Liver (tissue), 8 donors: ENCODE measurements at regions not wholly inside any gene's neighbourhood (a gene's known extent, or its start where the extent isn't known, plus 50 kb on each side); places are given as distances from the start of the nearest gene placed in this dataset.

Source experiments
- DNase-seq: peaks from one replicate; pipeline ENCODE4 v3.0.0-alpha.2; 2017; ENCODE audit warnings: low spot score
- H3K27ac ChIP-seq, 2 donors: one replicate each; pipeline ENCODE4 v1.7.0; 2013; ENCODE audit warnings: inconsistent platforms in 2 of 2, low read length in 2 of 2, control low read depth in 1 of 2, low read depth in 1 of 2, mild to moderate bottlenecking in 1 of 2
- H3K27me3 ChIP-seq, 4 donors: one replicate each; pipeline versions ENCODE4 v1.6.1 to v1.7.0; 2013; ENCODE audit warnings: low read length in 3 of 4, inconsistent platforms in 1 of 4, mild to moderate bottlenecking in 1 of 4, moderate library complexity in 1 of 4; ENCODE audit not compliant: control insufficient read depth in 4 of 4, insufficient read depth in 4 of 4
- H3K36me3 ChIP-seq, 4 donors: one replicate each; pipeline versions ENCODE4 v1.6.1 to v1.7.0; 2013; ENCODE audit warnings: low read length in 3 of 4, mild to moderate bottlenecking in 3 of 4, low read depth in 1 of 4, moderate library complexity in 1 of 4; ENCODE audit not compliant: control insufficient read depth in 4 of 4, insufficient read depth in 3 of 4
- H3K4me1 ChIP-seq, 4 donors: one replicate each; pipeline versions ENCODE4 v1.6.1 to v1.7.0; 2013; ENCODE audit warnings: low read length in 3 of 4, mild to moderate bottlenecking in 3 of 4, moderate library complexity in 1 of 4; ENCODE audit not compliant: control insufficient read depth in 4 of 4, insufficient read depth in 4 of 4
- H3K4me3 ChIP-seq, 3 donors: one replicate each; pipeline versions ENCODE4 v1.6.1 to v1.7.0; 2013; ENCODE audit warnings: low read length in 3 of 3, control low read depth in 1 of 3, low read depth in 1 of 3, mild to moderate bottlenecking in 1 of 3
- H3K9ac ChIP-seq, 2 donors: one replicate each; pipeline ENCODE4 v1.7.0; 2013; ENCODE audit warnings: low read length in 2 of 2, mild to moderate bottlenecking in 2 of 2, moderate library complexity in 2 of 2, control low read depth in 1 of 2, low read depth in 1 of 2
- H3K9me3 ChIP-seq, 4 donors: one replicate each; pipeline versions ENCODE4 v1.6.1 to v1.7.0; 2013; ENCODE audit warnings: low read length in 3 of 4; ENCODE audit not compliant: control insufficient read depth in 4 of 4
- ATF3 ChIP-seq: IDR thresholded peaks from 2 replicates; pipeline ENCODE4 v1.6.1; 2016; ENCODE audit warnings: antibody characterized with exemption
- CTCF ChIP-seq: fragments of 150-350 bp; IDR thresholded peaks from 2 replicates; pipeline ENCODE4 v1.5.1; 2017; ENCODE audit warnings: improper control_type of control experiment, low read depth, low read length; ENCODE audit not compliant: missing input control
- EGR1 ChIP-seq, 2 donors: IDR thresholded peaks; 2 replicates each; pipeline ENCODE4 v1.6.1; 2016 to 2018; ENCODE audit warnings: antibody characterized with exemption in 2 of 2, low read depth in 2 of 2
- FOXA1 ChIP-seq: IDR thresholded peaks from 2 replicates; pipeline ENCODE4 v1.6.1; 2016; ENCODE audit warnings: antibody characterized with exemption
- GABPA ChIP-seq, 2 donors: IDR thresholded peaks in 1 of 2; conservative IDR thresholded peaks in 1 of 2; 2 replicates each; pipeline ENCODE4 v1.6.1; 2016; ENCODE audit warnings: antibody characterized with exemption in 2 of 2, mild to moderate bottlenecking in 1 of 2, moderate library complexity in 1 of 2
- HNF4A ChIP-seq, 2 donors: conservative IDR thresholded peaks; 2 replicates each; pipeline ENCODE4 v1.6.1; 2016; ENCODE audit warnings: antibody characterized with exemption in 2 of 2, mild to moderate bottlenecking in 2 of 2
- HNF4G ChIP-seq: IDR thresholded peaks from 2 replicates; pipeline ENCODE4 v1.6.1; 2016; ENCODE audit warnings: antibody characterized with exemption
- JUND ChIP-seq, 2 donors: IDR thresholded peaks; 2 replicates each; pipeline ENCODE4 v1.6.1; 2016; ENCODE audit warnings: antibody characterized with exemption in 2 of 2
- MAX ChIP-seq: IDR thresholded peaks from 2 replicates; pipeline ENCODE4 v1.6.1; 2016; ENCODE audit warnings: antibody characterized with exemption
- NR2F2 ChIP-seq: IDR thresholded peaks from 2 replicates; pipeline ENCODE4 v1.6.1; 2016; ENCODE audit warnings: antibody characterized with exemption
- RAD21 ChIP-seq, 2 donors: IDR thresholded peaks; 2 replicates each; pipeline ENCODE4 v1.6.1; 2016; ENCODE audit warnings: antibody characterized with exemption in 2 of 2, mild to moderate bottlenecking in 2 of 2
- REST ChIP-seq: IDR thresholded peaks from 2 replicates; pipeline ENCODE4 v1.6.1; 2016; ENCODE audit warnings: antibody characterized with exemption, mild to moderate bottlenecking
- RXRA ChIP-seq, 2 donors: IDR thresholded peaks; 2 replicates each; pipeline ENCODE4 v1.6.1; 2017 to 2018; ENCODE audit warnings: antibody characterized with exemption in 2 of 2, mild to moderate bottlenecking in 1 of 2
- TAF1 ChIP-seq: conservative IDR thresholded peaks from 2 replicates; pipeline ENCODE4 v1.6.1; 2016; ENCODE audit warnings: antibody characterized with exemption, mild to moderate bottlenecking
- YY1 ChIP-seq: IDR thresholded peaks from 2 replicates; pipeline ENCODE4 v1.6.1; 2016; ENCODE audit warnings: antibody characterized with exemption, mild to moderate bottlenecking
- ZBTB33 ChIP-seq: IDR thresholded peaks from 2 replicates; pipeline ENCODE4 v1.6.1; 2016; ENCODE audit warnings: antibody characterized with exemption
- WGBS: extraction: QIAGEN DNeasy Blood & Tissue Kit; methylation state at CpG from one replicate; pipeline ENCODE4 v1.1.7; 2013; 5-methylcytosine and 5-hydroxymethylcytosine counted together
- donor health status: healthy.
- donor health status: healthy.
- donor health status: healthy.
- donor health status: healthy.
- donor health status: healthy.

- H3K9me3 ChIP-seq = no peaks in the 10 kb centered on the region
- WGBS = 82% methylated on average over 1 of the region's 1 CpG
- TF ChIP-seq HNF4G = no peak
- no peak for TF ChIP-seq ATF3
- TF ChIP-seq ZBTB33 = no peak
- no peak for TF ChIP-seq FOXA1
- no peak for TF ChIP-seq TAF1
- no peak for TF ChIP-seq RXRA (IDR thresholded peaks at IDR 0.05)
- no peak for TF ChIP-seq YY1
- no peak for TF ChIP-seq REST
- TF ChIP-seq HNF4A (conservative IDR thresholded peaks at IDR 0.05) = no peak
- TF ChIP-seq EGR1 (IDR thresholded peaks at IDR 0.05; ENCODE audit: low read depth in 2 of 2) = no peak
- no peak for TF ChIP-seq GABPA (IDR thresholded peaks at IDR 0.05 in 1 of 2, conservative IDR thresholded peaks at IDR 0.05 in 1 of 2)
- no peak for TF ChIP-seq MAX
- TF ChIP-seq JUND (IDR thresholded peaks at IDR 0.05) = no peak
- TF ChIP-seq CTCF = no peak
- TF ChIP-seq NR2F2 = no peak
- H3K27ac ChIP-seq = no peak overlapping the region
- H3K27me3 ChIP-seq = no peaks in the 10 kb centered on the region
- no peak for DNase-seq
- H3K4me1 ChIP-seq = no peaks in the 10 kb centered on the region
- no peaks in the 10 kb centered on the region for H3K36me3 ChIP-seq
- H3K9ac ChIP-seq = no peak overlapping the region
- H3K4me3 ChIP-seq = no peak overlapping the region
Measured at GRCh38 chr12:70121562-70121961, 121.7 kb upstream of the CNOT2 start.

GRCh38 chr12:70122804-70123203 lies 120.4 kb upstream of the CNOT2 start:
- 76% methylated on average over 5 of the region's 5 CpGs for WGBS
- no peaks in the 10 kb centered on the region for H3K27me3 ChIP-seq
- TF ChIP-seq ZBTB33 = no peak
- TF ChIP-seq CTCF = no peak
- TF ChIP-seq RXRA (IDR thresholded peaks at IDR 0.05) = no peak
- TF ChIP-seq FOXA1 = no peak
- TF ChIP-seq GABPA (IDR thresholded peaks at IDR 0.05 in 1 of 2, conservative IDR thresholded peaks at IDR 0.05 in 1 of 2) = no peak
- no peak for TF ChIP-seq RAD21 (IDR thresholded peaks at IDR 0.05)
- TF ChIP-seq JUND (IDR thresholded peaks at IDR 0.05) = no peak
- TF ChIP-seq ATF3 = no peak

More at GRCh38 chr12:70122804-70123203, 120.4 kb upstream of the CNOT2 start:
- no peak overlapping the region for H3K27ac ChIP-seq
- no peaks in the 10 kb centered on the region for H3K36me3 ChIP-seq
- H3K4me3 ChIP-seq = no peak overlapping the region
- H3K9ac ChIP-seq = no peak overlapping the region
- H3K9me3 ChIP-seq = no peaks in the 10 kb centered on the region
- no peak for DNase-seq
- H3K4me1 ChIP-seq = no peaks in the 10 kb centered on the region
